DND-41 (cell line): ENCODE measurements at regions not wholly inside any gene's neighbourhood (a gene's known extent, or its start where the extent isn't known, plus 50 kb on each side); places are given as distances from the start of the nearest gene placed in this dataset.

Experiments used
- EZH2 ChIP-seq: IDR thresholded peaks from 3 replicates; pipeline ENCODE4 v1.6.1; 2012; ENCODE audit warnings: borderline replicate concordance, low read depth, mild to moderate bottlenecking, moderate library complexity, low read length, inconsistent platforms; ENCODE audit not compliant: severe bottlenecking
- TF ChIP-seq, protein P1 (sequence below): IDR thresholded peaks from 2 replicates; pipeline ENCODE4 v1.5.1; 2012; ENCODE audit warnings: borderline replicate concordance, low read length, moderate library complexity, mild to moderate bottlenecking; ENCODE audit not compliant: poor library complexity, severe bottlenecking; ENCODE audit errors: extremely low read depth

DNA sequence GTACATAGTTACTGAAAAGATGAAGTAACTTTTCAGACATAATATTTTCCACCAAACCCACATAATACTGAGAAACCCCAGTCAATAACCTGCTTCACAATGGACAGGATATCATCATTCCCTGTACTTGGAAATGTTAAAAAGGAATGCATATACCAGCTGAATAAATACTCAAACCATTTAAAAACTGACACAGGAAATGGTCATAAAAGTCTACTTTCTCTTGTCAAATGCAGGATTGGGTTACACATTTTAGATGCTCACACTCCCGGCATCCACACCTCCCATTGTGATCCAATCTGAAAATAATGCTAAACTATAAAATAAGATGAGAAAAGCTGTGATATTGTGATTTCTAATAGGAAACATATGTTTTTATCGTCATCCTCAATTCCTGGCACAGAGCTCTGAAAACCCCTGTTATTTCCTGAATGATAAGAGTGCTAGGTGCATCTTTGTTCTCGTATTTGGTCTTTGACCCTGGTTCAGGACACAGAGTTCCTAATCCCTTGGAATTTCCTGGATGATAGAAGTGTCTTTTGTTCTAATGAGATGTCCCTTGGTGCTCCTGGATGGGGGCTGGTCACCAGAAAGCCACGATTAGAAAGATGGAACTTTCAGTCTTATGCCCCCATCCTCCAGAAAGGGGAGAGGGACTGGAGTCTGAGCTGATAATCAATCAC lies 821.3 kb downstream of the TRIML1 start:
- TF ChIP-seq EZH2 = no peak
- TF ChIP-seq, protein P1, sequence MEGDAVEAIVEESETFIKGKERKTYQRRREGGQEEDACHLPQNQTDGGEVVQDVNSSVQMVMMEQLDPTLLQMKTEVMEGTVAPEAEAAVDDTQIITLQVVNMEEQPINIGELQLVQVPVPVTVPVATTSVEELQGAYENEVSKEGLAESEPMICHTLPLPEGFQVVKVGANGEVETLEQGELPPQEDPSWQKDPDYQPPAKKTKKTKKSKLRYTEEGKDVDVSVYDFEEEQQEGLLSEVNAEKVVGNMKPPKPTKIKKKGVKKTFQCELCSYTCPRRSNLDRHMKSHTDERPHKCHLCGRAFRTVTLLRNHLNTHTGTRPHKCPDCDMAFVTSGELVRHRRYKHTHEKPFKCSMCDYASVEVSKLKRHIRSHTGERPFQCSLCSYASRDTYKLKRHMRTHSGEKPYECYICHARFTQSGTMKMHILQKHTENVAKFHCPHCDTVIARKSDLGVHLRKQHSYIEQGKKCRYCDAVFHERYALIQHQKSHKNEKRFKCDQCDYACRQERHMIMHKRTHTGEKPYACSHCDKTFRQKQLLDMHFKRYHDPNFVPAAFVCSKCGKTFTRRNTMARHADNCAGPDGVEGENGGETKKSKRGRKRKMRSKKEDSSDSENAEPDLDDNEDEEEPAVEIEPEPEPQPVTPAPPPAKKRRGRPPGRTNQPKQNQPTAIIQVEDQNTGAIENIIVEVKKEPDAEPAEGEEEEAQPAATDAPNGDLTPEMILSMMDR = no peak
